ENCODE measurements at regions not wholly inside any gene's neighbourhood (a gene's known extent, or its start where the extent isn't known, plus 50 kb on each side); places are given as distances from the start of the nearest gene placed in this dataset.

GRCh38 chr1:119225831-119226230 is 85.4 kb upstream of the WARS2 start:
- Mint-ChIP-seq H3K4me3 (no peak overlapping the region), H3K4me1 (no peaks in the 10 kb centered on the region), H3K9me3 (peaks cover 0 to 5% (median 0%) of the 10 kb centered on the region in 7 donors), H3K27ac (no peak overlapping the region), H3K36me3 (no peaks in the 10 kb centered on the region), H3K27me3 (ENCODE audit: low read depth in 3 of 3) (no peaks in the 10 kb centered on the region)
- Histone ChIP-seq H3K4me2 (replicated peaks; ENCODE audit: extremely low read depth, low read length, poor library complexity, severe bottlenecking) (no peak overlapping the region), H3K4me1 (ENCODE audit: control insufficient read depth in 1 of 2, insufficient read depth in 2 of 2, low read length in 2 of 2) (no peaks in the 10 kb centered on the region), H3K9me3 (replicated peaks in 1 of 2; ENCODE audit: control insufficient read depth in 1 of 2, insufficient read depth in 1 of 2, low read length in 2 of 2) (no peaks in the 10 kb centered on the region), H3K79me2 (ENCODE audit: insufficient read depth, low read length) (no peaks in the 10 kb centered on the region), H3K27ac (ENCODE audit: low read depth in 1 of 2, low read length in 2 of 2) (no peak overlapping the region), H3K36me3 (replicated peaks in 1 of 2; ENCODE audit: control insufficient read depth in 1 of 2, insufficient read depth in 2 of 2, low read length in 2 of 2) (no peaks in the 10 kb centered on the region), H2AFZ (ENCODE audit: insufficient read depth, low read depth, low read length, poor library complexity, severe bottlenecking) (no peak overlapping the region), H3K4me3 (replicated peaks in 1 of 3; ENCODE audit: low read depth in 2 of 3, low read length in 3 of 3) (no peak overlapping the region), H3K9ac (ENCODE audit: insufficient read depth, low read length, poor library complexity, severe bottlenecking) (no peak overlapping the region), H4K20me1 (ENCODE audit: insufficient read depth, low read length) (no peaks in the 10 kb centered on the region), H3K27me3 (ENCODE audit: control insufficient read depth in 2 of 2, insufficient read depth in 2 of 2, low read length in 2 of 2) (no peaks in the 10 kb centered on the region)
- no peak for TF ChIP-seq CTCF (IDR thresholded peaks at IDR 0.05)
- intact Hi-C loops (cut with micrococcal nuclease) = no loop called here
- no peak for DNase-seq
- WGBS (ENCODE audit: insufficient coverage) = 100% methylated on average over 1 of the region's 2 CpGs

GRCh38 chr1:119226321-119226720 is 85.9 kb upstream of the WARS2 start:
- Histone ChIP-seq H3K4me3 (replicated peaks in 1 of 3; ENCODE audit: low read depth in 2 of 3, low read length in 3 of 3) (no peak overlapping the region), H3K4me2 (replicated peaks; ENCODE audit: extremely low read depth, low read length, poor library complexity, severe bottlenecking) (no peak overlapping the region), H3K4me1 (ENCODE audit: control insufficient read depth in 1 of 2, insufficient read depth in 2 of 2, low read length in 2 of 2) (no peaks in the 10 kb centered on the region), H3K27me3 (ENCODE audit: control insufficient read depth in 2 of 2, insufficient read depth in 2 of 2, low read length in 2 of 2) (no peaks in the 10 kb centered on the region), H3K27ac (ENCODE audit: low read depth in 1 of 2, low read length in 2 of 2) (no peak overlapping the region), H3K79me2 (ENCODE audit: insufficient read depth, low read length) (no peaks in the 10 kb centered on the region), H3K36me3 (replicated peaks in 1 of 2; ENCODE audit: control insufficient read depth in 1 of 2, insufficient read depth in 2 of 2, low read length in 2 of 2) (no peaks in the 10 kb centered on the region), H3K9ac (ENCODE audit: insufficient read depth, low read length, poor library complexity, severe bottlenecking) (no peak overlapping the region), H3K9me3 (replicated peaks in 1 of 2; ENCODE audit: control insufficient read depth in 1 of 2, insufficient read depth in 1 of 2, low read length in 2 of 2) (no peaks in the 10 kb centered on the region), H4K20me1 (ENCODE audit: insufficient read depth, low read length) (no peaks in the 10 kb centered on the region), H2AFZ (ENCODE audit: insufficient read depth, low read depth, low read length, poor library complexity, severe bottlenecking) (no peak overlapping the region)
- Mint-ChIP-seq H3K27me3 (ENCODE audit: low read depth in 3 of 3) (no peaks in the 10 kb centered on the region), H3K4me1 (no peaks in the 10 kb centered on the region), H3K27ac (no peak overlapping the region), H3K9me3 (peaks cover 0 to 5% (median 0%) of the 10 kb centered on the region in 7 donors), H3K4me3 (no peak overlapping the region), H3K36me3 (no peaks in the 10 kb centered on the region)
- no peak for DNase-seq
- TF ChIP-seq CTCF (IDR thresholded peaks at IDR 0.05) = no peak
- no CpG with 5 or more reads among the region's 1 CpG for WGBS (ENCODE audit: insufficient coverage)
- intact Hi-C loops (cut with micrococcal nuclease) = no loop called here

Measured in CD14-positive monocyte (primary cell).